Spleen (tissue), 11 donors: ENCODE measurements at regions not wholly inside any gene's neighbourhood (a gene's known extent, or its start where the extent isn't known, plus 50 kb on each side); places are given as distances from the start of the nearest gene placed in this dataset.
A peak's percentile ranks its signal among the peaks of the same experiment; 100 is the strongest.

ENCODE experiments used
- DNase-seq: peaks from one replicate; pipeline ENCODE4 v3.0.0-alpha.2; 2020
- H3K27ac ChIP-seq, 8 donors: fragments of 200-600 bp; sonication (generic) in 7 of 8; 1 replicate in 4 of 8; 2 replicates in 4 of 8; pipeline versions ENCODE4 v1.5.0 to v1.8.0; 2016 to 2021; ENCODE audit warnings: inconsistent platforms in 4 of 8, mild to moderate bottlenecking in 4 of 8, moderate library complexity in 1 of 8
- H3K27me3 ChIP-seq, 7 donors: fragments of 200-600 bp; sonication (generic) in 6 of 7; replicated peaks in 1 of 7; 1 replicate in 4 of 7; 2 replicates in 3 of 7; pipeline versions ENCODE4 v1.5.0 to v1.8.0; 2016 to 2021; ENCODE audit warnings: inconsistent platforms in 3 of 7, mild to moderate bottlenecking in 1 of 7
- H3K36me3 ChIP-seq, 6 donors: fragments of 200-600 bp; sonication (generic) in 5 of 6; 1 replicate in 4 of 6; 2 replicates in 2 of 6; pipeline versions ENCODE4 v1.5.0 to v1.8.0; 2016 to 2021; ENCODE audit warnings: inconsistent platforms in 2 of 6
- H3K4me1 ChIP-seq, 6 donors: fragments of 200-600 bp; sonication (generic) in 5 of 6; 1 replicate in 3 of 6; 2 replicates in 3 of 6; pipeline versions ENCODE4 v1.5.0 to v1.8.0; 2016 to 2021; ENCODE audit warnings: inconsistent platforms in 3 of 6
- H3K4me3 ChIP-seq, 8 donors: fragments of 200-600 bp; sonication (generic) in 7 of 8; 1 replicate in 4 of 8; 2 replicates in 4 of 8; pipeline versions ENCODE4 v1.5.0 to v1.8.0; 2016 to 2021; ENCODE audit warnings: inconsistent platforms in 4 of 8, mild to moderate bottlenecking in 4 of 8, moderate library complexity in 2 of 8
- H3K9me3 ChIP-seq, 8 donors: fragments of 200-600 bp; sonication (generic) in 7 of 8; 1 replicate in 4 of 8; 2 replicates in 4 of 8; pipeline versions ENCODE4 v1.5.0 to v1.8.0; 2016 to 2021; ENCODE audit warnings: inconsistent platforms in 4 of 8
- POLR2A ChIP-seq, 3 donors: fragments of 450-650 bp; IDR thresholded peaks; one replicate each; pipeline ENCODE4 v1.5.1; 2017; ENCODE audit warnings: antibody characterized with exemption in 3 of 3, mild to moderate bottlenecking in 1 of 3
- POLR2AphosphoS5 ChIP-seq, 3 donors: sonication (generic); formaldehyde crosslinking; IDR thresholded peaks; one replicate each; pipeline ENCODE4 v1.5.1; 2017; ENCODE audit warnings: antibody characterized with exemption in 3 of 3
- WGBS, 5 donors: extraction: QIAGEN DNeasy Blood & Tissue Kit in 3 of 5; methylation state at CpG; one replicate each; pipeline versions ENCODE4 v1.1.5 to v1.1.7; 2013 to 2018; 5-methylcytosine and 5-hydroxymethylcytosine counted together
- intact Hi-C: fragments of 100-400 bp; cut with DNase I; formaldehyde crosslinking; loops from one replicate; pipeline ENCODE4 v1.15.0; 2023; ENCODE audit warnings: low total_unique reads
- TF ChIP-seq, protein P1 (sequence below), 11 experiments: fragments of 200-600 bp in 7 of 11; fragments of 450-650 bp in 4 of 11; sonication (generic) in 4 of 11; IDR thresholded peaks in 8 of 11; conservative IDR thresholded peaks in 3 of 11; 1 replicate in 7 of 11; 2 replicates in 4 of 11; pipeline versions ENCODE4 v1.4.0 to v1.8.0; 2016 to 2021; ENCODE audit warnings: antibody characterized with exemption in 11 of 11, inconsistent platforms in 4 of 11, mild to moderate bottlenecking in 1 of 11
- donor health status: healthy with polysubstance abuse.
- donor health status: DM: no; HTN: no; CAD: no; lungs with moderate emphysema.
- donor health status: DM: no; HTN: no; CAD: no.
- donor health status: Bipolar disorder and iron deficiency.
- donor health status: healthy.
- donor health status: DM: no; HTN: no; CAD: no.
- donor health status: DM: yes; HTN: yes; CAD: no.

DNA sequence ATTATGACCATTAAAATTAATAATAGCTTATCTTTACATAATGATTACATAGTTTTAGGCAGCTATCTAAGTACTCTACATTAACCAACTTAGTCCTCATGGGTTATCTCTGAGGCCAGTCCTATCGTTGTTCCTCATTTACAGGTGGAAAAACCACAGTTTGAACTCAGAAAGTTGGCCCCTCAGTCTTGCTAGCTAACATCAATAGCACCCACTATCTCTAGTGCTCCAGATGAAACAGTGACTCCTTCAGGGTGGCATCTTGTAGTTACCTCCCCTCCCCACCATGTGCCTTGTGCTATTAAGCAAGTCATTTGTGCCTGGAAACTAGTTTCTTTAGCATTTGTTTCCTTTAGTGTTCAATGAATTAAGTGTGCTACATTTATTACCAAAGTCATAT, 1086.7 kb downstream of the EFNB2 start:
- DNase-seq = no peak
- H3K4me3 ChIP-seq = no peak overlapping the region
- no peaks in the 10 kb centered on the region for H3K27me3 ChIP-seq
- H3K9me3 ChIP-seq = no peaks in the 10 kb centered on the region
- H3K4me1 ChIP-seq = no peaks in the 10 kb centered on the region
- WGBS, 5 donors = 41 to 64% (median 57%) methylated on average over 1 of the region's 1 CpG
- H3K27ac ChIP-seq = no peak overlapping the region
- H3K36me3 ChIP-seq = no peaks in the 10 kb centered on the region
- TF ChIP-seq POLR2AphosphoS5 (IDR thresholded peaks at IDR 0.05) (no peak), POLR2A (IDR thresholded peaks at IDR 0.05) (no peak)
- TF ChIP-seq, protein P1, sequence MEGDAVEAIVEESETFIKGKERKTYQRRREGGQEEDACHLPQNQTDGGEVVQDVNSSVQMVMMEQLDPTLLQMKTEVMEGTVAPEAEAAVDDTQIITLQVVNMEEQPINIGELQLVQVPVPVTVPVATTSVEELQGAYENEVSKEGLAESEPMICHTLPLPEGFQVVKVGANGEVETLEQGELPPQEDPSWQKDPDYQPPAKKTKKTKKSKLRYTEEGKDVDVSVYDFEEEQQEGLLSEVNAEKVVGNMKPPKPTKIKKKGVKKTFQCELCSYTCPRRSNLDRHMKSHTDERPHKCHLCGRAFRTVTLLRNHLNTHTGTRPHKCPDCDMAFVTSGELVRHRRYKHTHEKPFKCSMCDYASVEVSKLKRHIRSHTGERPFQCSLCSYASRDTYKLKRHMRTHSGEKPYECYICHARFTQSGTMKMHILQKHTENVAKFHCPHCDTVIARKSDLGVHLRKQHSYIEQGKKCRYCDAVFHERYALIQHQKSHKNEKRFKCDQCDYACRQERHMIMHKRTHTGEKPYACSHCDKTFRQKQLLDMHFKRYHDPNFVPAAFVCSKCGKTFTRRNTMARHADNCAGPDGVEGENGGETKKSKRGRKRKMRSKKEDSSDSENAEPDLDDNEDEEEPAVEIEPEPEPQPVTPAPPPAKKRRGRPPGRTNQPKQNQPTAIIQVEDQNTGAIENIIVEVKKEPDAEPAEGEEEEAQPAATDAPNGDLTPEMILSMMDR (IDR thresholded peaks at IDR 0.05 in 8 of 11, conservative IDR thresholded peaks at IDR 0.05 in 3 of 11) = no peak
- intact Hi-C loops = no loop called here

DNA sequence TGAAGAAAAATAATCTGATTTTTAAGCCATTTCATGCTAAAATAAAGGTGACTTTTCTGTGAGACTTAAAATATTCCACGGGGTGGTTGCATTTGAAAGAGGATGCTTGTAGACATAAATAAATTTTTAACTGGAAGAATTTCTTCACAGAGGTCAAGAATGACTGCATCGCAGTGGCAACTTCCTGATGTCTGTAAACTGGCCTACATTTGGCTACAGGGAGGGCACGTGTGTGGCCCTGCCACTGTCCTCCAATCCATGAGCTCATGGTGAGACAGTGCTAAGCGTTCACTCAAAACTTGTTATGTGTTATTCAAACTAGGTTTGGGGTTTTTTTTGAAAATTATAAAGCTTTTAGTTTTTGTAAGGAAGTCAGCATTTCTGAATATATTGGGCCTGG, 1089.3 kb downstream of the EFNB2 start:
- Histone ChIP-seq H3K4me3 (no peak overlapping the region), H3K9me3 (no peaks in the 10 kb centered on the region), H3K36me3 (no peaks in the 10 kb centered on the region), H3K4me1 (no peaks in the 10 kb centered on the region), H3K27me3 (no peaks in the 10 kb centered on the region), H3K27ac (peak overlapping the region in 3 of 8 donors; percentile 8 to 39 (median 39))
- no peak for DNase-seq
- intact Hi-C loops = no loop called here
- 44 to 69% (median 52%) methylated on average over 4 of the region's 4 CpGs for WGBS, 5 donors
- no peak for TF ChIP-seq POLR2A (IDR thresholded peaks at IDR 0.05)
- no peak for TF ChIP-seq POLR2AphosphoS5 (IDR thresholded peaks at IDR 0.05)
- TF ChIP-seq, protein P1 (IDR thresholded peaks at IDR 0.05 in 8 of 11, conservative IDR thresholded peaks at IDR 0.05 in 3 of 11) = no peak

- Histone ChIP-seq H3K36me3 (no peaks in the 10 kb centered on the region), H3K4me3 (peak overlapping the region in 1 of 8 donors; percentile 11), H3K27me3 (no peaks in the 10 kb centered on the region), H3K4me1 (no peaks in the 10 kb centered on the region), H3K27ac (peak overlapping the region in 2 of 8 donors; percentile 39), H3K9me3 (no peaks in the 10 kb centered on the region)
- TF ChIP-seq, protein P1 (IDR thresholded peaks at IDR 0.05 in 8 of 11, conservative IDR thresholded peaks at IDR 0.05 in 3 of 11) = no peak
- TF ChIP-seq POLR2AphosphoS5 (IDR thresholded peaks at IDR 0.05) (no peak), POLR2A (IDR thresholded peaks at IDR 0.05) (no peak)
- WGBS, 5 donors = 35 to 71% (median 45%) methylated on average over 4 of the region's 4 CpGs
- DNase-seq = no peak
- intact Hi-C loops = no loop called here
These were observed 1089.7 kb downstream of the EFNB2 start for GRCh38 chr13:105445796-105446195.

DNA sequence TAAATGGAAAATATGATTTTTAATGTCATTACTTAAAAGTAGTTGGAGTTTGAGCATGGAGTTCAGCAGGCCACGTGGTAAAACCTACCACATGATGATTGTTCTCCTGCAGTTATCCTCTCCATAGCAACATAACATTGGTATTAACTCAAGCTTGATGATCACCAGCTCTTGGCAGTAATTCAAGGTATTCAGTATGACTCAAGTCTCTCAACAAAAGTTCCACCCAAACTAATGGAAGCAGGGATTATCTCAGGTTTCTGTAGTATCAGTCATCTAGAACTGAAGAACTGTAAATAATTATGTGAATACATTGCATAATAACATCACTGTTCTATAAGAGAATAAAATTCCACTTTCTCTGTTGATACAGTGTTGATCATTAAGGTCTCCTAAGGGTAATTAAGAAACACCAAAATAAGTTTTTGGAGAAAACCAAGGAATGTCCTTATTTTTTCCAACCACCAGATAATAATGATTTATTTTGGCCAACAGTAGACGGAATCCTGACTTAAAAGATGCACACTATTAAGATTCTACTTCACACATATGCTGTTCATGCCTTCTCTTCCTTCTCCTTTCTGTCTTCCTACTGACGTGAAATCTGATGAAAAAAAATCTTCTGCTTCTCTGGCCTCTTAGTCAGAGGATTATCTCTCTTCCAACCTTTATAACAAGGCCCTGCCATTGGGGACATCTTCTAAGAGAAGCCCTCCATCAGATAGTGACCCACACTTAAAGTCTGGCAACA, 1092.3 kb downstream of the EFNB2 start:
- intact Hi-C loops = no loop called here
- H3K27me3 ChIP-seq = no peaks in the 10 kb centered on the region
- no peaks in the 10 kb centered on the region for H3K9me3 ChIP-seq
- WGBS, 5 donors = 55 to 78% (median 58%) methylated on average over 3 of the region's 3 CpGs
- H3K4me1 ChIP-seq = no peaks in the 10 kb centered on the region
- no peaks in the 10 kb centered on the region for H3K36me3 ChIP-seq
- TF ChIP-seq, protein P1 (IDR thresholded peaks at IDR 0.05 in 8 of 11, conservative IDR thresholded peaks at IDR 0.05 in 3 of 11) = no peak
- no peak for TF ChIP-seq POLR2AphosphoS5 (IDR thresholded peaks at IDR 0.05)
- TF ChIP-seq POLR2A (IDR thresholded peaks at IDR 0.05) = no peak
- no peak for DNase-seq
- H3K4me3 ChIP-seq = no peak overlapping the region
- no peak overlapping the region for H3K27ac ChIP-seq
